Mammary epithelial cell (primary cell): ENCODE measurements at regions not wholly inside any gene's neighbourhood (a gene's known extent, or its start where the extent isn't known, plus 50 kb on each side); places are given as distances from the start of the nearest gene placed in this dataset.

Experiments
- EZH2 ChIP-seq: IDR thresholded peaks from 2 replicates; pipeline ENCODE4 v1.6.1; 2012; ENCODE audit warnings: low read length, inconsistent platforms, borderline replicate concordance
- TF ChIP-seq, protein P1 (sequence below), 2 donors: IDR thresholded peaks in 1 of 2; conservative IDR thresholded peaks in 1 of 2; 2 replicates each; pipeline ENCODE4 v1.5.1; 2011 to 2012; ENCODE audit warnings: inconsistent platforms in 2 of 2, low read length in 2 of 2, mild to moderate bottlenecking in 2 of 2, control low read depth in 1 of 2, low read depth in 1 of 2; ENCODE audit not compliant: insufficient read depth in 1 of 2; ENCODE audit errors: extremely low read depth in 1 of 2

DNA sequence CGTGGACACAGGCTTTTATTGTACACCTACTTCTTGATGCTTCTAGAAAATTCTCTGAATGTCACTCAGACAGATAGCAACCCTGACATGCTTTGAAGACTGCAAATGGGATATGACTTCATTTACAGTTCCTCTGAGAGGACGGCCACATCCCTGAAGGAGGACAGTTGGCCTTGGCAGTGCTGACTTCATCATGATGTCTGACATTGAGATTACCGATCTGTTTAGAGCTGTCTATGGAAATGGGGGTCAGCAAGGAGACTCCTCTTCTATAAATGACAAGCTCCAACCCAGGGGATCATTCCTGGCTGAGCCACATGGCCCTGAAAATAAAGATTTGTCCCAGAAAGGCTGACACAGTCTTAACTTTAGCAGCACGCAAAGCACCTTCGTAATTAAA lies 75.8 kb downstream of the NUDT12 start:
- TF ChIP-seq, protein P1, sequence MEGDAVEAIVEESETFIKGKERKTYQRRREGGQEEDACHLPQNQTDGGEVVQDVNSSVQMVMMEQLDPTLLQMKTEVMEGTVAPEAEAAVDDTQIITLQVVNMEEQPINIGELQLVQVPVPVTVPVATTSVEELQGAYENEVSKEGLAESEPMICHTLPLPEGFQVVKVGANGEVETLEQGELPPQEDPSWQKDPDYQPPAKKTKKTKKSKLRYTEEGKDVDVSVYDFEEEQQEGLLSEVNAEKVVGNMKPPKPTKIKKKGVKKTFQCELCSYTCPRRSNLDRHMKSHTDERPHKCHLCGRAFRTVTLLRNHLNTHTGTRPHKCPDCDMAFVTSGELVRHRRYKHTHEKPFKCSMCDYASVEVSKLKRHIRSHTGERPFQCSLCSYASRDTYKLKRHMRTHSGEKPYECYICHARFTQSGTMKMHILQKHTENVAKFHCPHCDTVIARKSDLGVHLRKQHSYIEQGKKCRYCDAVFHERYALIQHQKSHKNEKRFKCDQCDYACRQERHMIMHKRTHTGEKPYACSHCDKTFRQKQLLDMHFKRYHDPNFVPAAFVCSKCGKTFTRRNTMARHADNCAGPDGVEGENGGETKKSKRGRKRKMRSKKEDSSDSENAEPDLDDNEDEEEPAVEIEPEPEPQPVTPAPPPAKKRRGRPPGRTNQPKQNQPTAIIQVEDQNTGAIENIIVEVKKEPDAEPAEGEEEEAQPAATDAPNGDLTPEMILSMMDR (conservative IDR thresholded peaks at IDR 0.05 in 1 of 2, IDR thresholded peaks at IDR 0.05 in 1 of 2; ENCODE audit: extremely low read depth in 1 of 2, insufficient read depth in 1 of 2, low read depth in 1 of 2, low read length in 2 of 2): no peak
- no peak for TF ChIP-seq EZH2
